PC-9 (cell line): ENCODE measurements at regions not wholly inside any gene's neighbourhood (a gene's known extent, or its start where the extent isn't known, plus 50 kb on each side); places are given as distances from the start of the nearest gene placed in this dataset.

ENCODE experiments used
- BruUV-seq: library from RNA; stranded (reverse); fragments of 400-500 nt; replicated peaks from 2 replicates; lab custom pipeline; 2021; lab: Mats Ljungman, UMichigan
- CTCF ChIA-PET: fragments of 300-600 bp; sonication (Branson Sonifier 250); formaldehyde crosslinking; loops from one replicate; lab custom pipeline; 2022; ENCODE audit warnings: antibody characterized with exemption; lab: Charles Lee
- POLR2A ChIA-PET: fragments of 300-600 bp; sonication (Branson Sonifier 250); formaldehyde crosslinking; loops from one replicate; lab custom pipeline; 2022; ENCODE audit warnings: antibody characterized with exemption; ENCODE audit not compliant: unreplicated experiment; lab: Charles Lee
- DNase-seq, 2 experiments: peaks; one replicate each; pipeline versions ENCODE4 v3.0.0 to v3.0.0-alpha.2; 2015 to 2022; ENCODE audit warnings: mixed read lengths in 1 of 2
- H2AFZ ChIP-seq: fragments of 200-600 bp; sonication (generic); 2 replicates; pipeline ENCODE4 v1.8.1; 2017; ENCODE audit warnings: antibody characterized with exemption
- H3F3A ChIP-seq: fragments of 200-600 bp; sonication (generic); 2 replicates; pipeline ENCODE4 v1.8.1; 2017; ENCODE audit warnings: antibody characterized with exemption, mild to moderate bottlenecking, low read depth; ENCODE audit not compliant: insufficient read depth
- H3K27ac ChIP-seq: fragments of 200-600 bp; sonication (generic); 2 replicates; pipeline ENCODE4 v1.6.1; 2016; ENCODE audit warnings: mixed run types
- H3K27me3 ChIP-seq: fragments of 200-600 bp; sonication (generic); 2 replicates; pipeline ENCODE4 v1.6.1; 2016; ENCODE audit warnings: low read depth, mixed run types; ENCODE audit not compliant: insufficient read depth
- H3K36me3 ChIP-seq: fragments of 200-600 bp; sonication (generic); 2 replicates; pipeline ENCODE4 v1.6.1; 2016; ENCODE audit warnings: low read depth, mixed run types
- H3K4me1 ChIP-seq: fragments of 200-600 bp; sonication (generic); replicated peaks from 2 replicates; pipeline ENCODE4 v1.6.1; 2016; ENCODE audit warnings: mixed run types; ENCODE audit not compliant: insufficient read depth
- H3K4me2 ChIP-seq: fragments of 200-600 bp; sonication (generic); 2 replicates; pipeline ENCODE4 v1.6.1; 2017; ENCODE audit warnings: mixed run types
- H3K4me3 ChIP-seq: fragments of 200-600 bp; sonication (generic); 2 replicates; pipeline ENCODE4 v1.6.1; 2016; ENCODE audit warnings: mixed run types
- H3K79me2 ChIP-seq: fragments of 200-600 bp; sonication (generic); 2 replicates; pipeline ENCODE4 v1.6.1; 2017; ENCODE audit warnings: low read depth, mixed run types
- H3K9me2 ChIP-seq: fragments of 200-600 bp; sonication (generic); 2 replicates; pipeline ENCODE4 v1.8.1; 2017; ENCODE audit warnings: mild to moderate bottlenecking; ENCODE audit not compliant: insufficient read depth
- H3K9me3 ChIP-seq: fragments of 200-600 bp; sonication (generic); 2 replicates; pipeline ENCODE4 v1.8.1; 2016; ENCODE audit warnings: low read depth; ENCODE audit not compliant: insufficient read depth
- H4K20me1 ChIP-seq: fragments of 200-600 bp; sonication (generic); 2 replicates; pipeline ENCODE4 v1.8.1; 2017; ENCODE audit not compliant: insufficient read depth
- CTCF ChIP-seq: fragments of 200-600 bp; sonication (generic); conservative IDR thresholded peaks from 2 replicates; pipeline ENCODE4 v1.6.1; 2017; ENCODE audit warnings: mixed run types, antibody characterized with exemption, mild to moderate bottlenecking, moderate library complexity
- EZH2 ChIP-seq: fragments of 200-600 bp; sonication (generic); IDR thresholded peaks from 2 replicates; pipeline ENCODE4 v1.8.0; 2017; ENCODE audit warnings: antibody characterized with exemption, low read depth
- intact Hi-C: fragments of 100-400 bp; cut with micrococcal nuclease; formaldehyde crosslinking; loops from one replicate; pipeline ENCODE4 v1.10.0; 2022; ENCODE audit not compliant: unreplicated experiment

- intact Hi-C loops = no loop called here
- H3K27me3 ChIP-seq = peaks cover 93% of the 10 kb centered on the region
- BruUV-seq = no TSS peak
- H3K9me3 ChIP-seq = no peaks in the 10 kb centered on the region
- no peak for DNase-seq
- H3K4me3 ChIP-seq = no peak overlapping the region
- no peaks in the 10 kb centered on the region for H3K79me2 ChIP-seq
- TF ChIP-seq EZH2 = no peak
- H4K20me1 ChIP-seq = no peaks in the 10 kb centered on the region
- H3K4me1 ChIP-seq = no peaks in the 10 kb centered on the region
- H3K4me2 ChIP-seq = no peak overlapping the region
- ChIA-PET POLR2A (no interaction called here), CTCF (no interaction called here)
- no peak overlapping the region for H2AFZ ChIP-seq
- H3F3A ChIP-seq = no peaks in the 10 kb centered on the region
- no peaks in the 10 kb centered on the region for H3K36me3 ChIP-seq
- no peak overlapping the region for H3K27ac ChIP-seq
- no peaks in the 10 kb centered on the region for H3K9me2 ChIP-seq
These were observed 52.0 kb downstream of the OLIG1 start for GRCh38 chr21:33121715-33122475.

GRCh38 chr21:33122507-33122906 lies 52.6 kb downstream of the OLIG1 start:
- no peaks in the 10 kb centered on the region for H3K9me2 ChIP-seq
- no peak overlapping the region for H3K27ac ChIP-seq
- no peaks in the 10 kb centered on the region for H3K4me1 ChIP-seq
- ChIA-PET CTCF (no interaction called here), POLR2A (no interaction called here)
- no TSS peak for BruUV-seq
- no peaks in the 10 kb centered on the region for H3F3A ChIP-seq
- H3K9me3 ChIP-seq = no peaks in the 10 kb centered on the region
- intact Hi-C loops = no loop called here
- H3K4me3 ChIP-seq = no peak overlapping the region
- H3K36me3 ChIP-seq = no peaks in the 10 kb centered on the region
- no peaks in the 10 kb centered on the region for H4K20me1 ChIP-seq
- no peak overlapping the region for H3K4me2 ChIP-seq
- H3K27me3 ChIP-seq = peaks cover 93% of the 10 kb centered on the region
- H3K79me2 ChIP-seq = no peaks in the 10 kb centered on the region
- no peak for TF ChIP-seq CTCF
- no peak for TF ChIP-seq EZH2
- H2AFZ ChIP-seq = no peak overlapping the region
- no peak for DNase-seq

- H3K27ac ChIP-seq = no peak overlapping the region
- BruUV-seq = no TSS peak
- POLR2A ChIA-PET = no interaction called here
These were observed 53.6 kb downstream of the OLIG1 start for GRCh38 chr21:33123374-33124123.

More at GRCh38 chr21:33123374-33124123, 53.6 kb downstream of the OLIG1 start:
- Histone ChIP-seq H2AFZ (no peak overlapping the region), H3K4me2 (no peak overlapping the region), H3F3A (no peaks in the 10 kb centered on the region), H3K9me2 (no peaks in the 10 kb centered on the region), H3K9me3 (no peaks in the 10 kb centered on the region), H3K79me2 (no peaks in the 10 kb centered on the region), H3K4me1 (no peaks in the 10 kb centered on the region), H3K4me3 (no peak overlapping the region), H4K20me1 (no peaks in the 10 kb centered on the region), H3K36me3 (no peaks in the 10 kb centered on the region), H3K27me3 (peaks cover 93% of the 10 kb centered on the region)
- DNase-seq = no peak
- intact Hi-C loops = no loop called here
- CTCF ChIA-PET = no interaction called here
- no peak for TF ChIP-seq CTCF
- TF ChIP-seq EZH2 = no peak; the same call in 1 of the 2 replicates
